ENCODE measurements at regions not wholly inside any gene's neighbourhood (a gene's known extent, or its start where the extent isn't known, plus 50 kb on each side); places are given as distances from the start of the nearest gene placed in this dataset.

DNA sequence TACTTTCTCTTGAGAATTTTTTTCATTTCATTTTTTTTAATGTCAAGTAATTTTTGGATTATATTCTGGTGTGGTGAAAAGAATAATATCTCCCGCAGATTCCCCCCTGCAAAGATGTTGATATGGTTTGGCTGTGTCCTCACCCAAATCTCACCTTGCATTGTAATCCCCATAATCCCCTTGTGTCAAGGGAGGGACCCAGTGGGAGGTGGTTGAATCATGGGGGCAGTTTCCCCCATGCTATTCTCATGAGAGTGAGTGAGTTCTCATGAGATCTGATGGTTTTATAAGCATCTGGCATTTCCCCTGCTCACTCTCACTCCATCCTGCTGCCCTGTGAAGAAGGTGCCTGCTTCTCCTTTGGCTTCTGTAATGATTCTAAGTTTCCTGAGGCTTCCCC lies 58.7 kb upstream of the PMEPA1 start:
- Histone ChIP-seq H3K9me3 (peaks cover 0 to 11% (median 10%) of the 10 kb centered on the region in 4 donors), H3K36me3 (no peaks in the 10 kb centered on the region), H3K4me3 (no peak overlapping the region), H3K27ac (no peak overlapping the region), H3K27me3 (peaks cover 0 to 5% (median 0%) of the 10 kb centered on the region in 3 donors), H3K4me1 (no peaks in the 10 kb centered on the region)
- no peak for TF ChIP-seq POLR2AphosphoS5 (IDR thresholded peaks at IDR 0.05)
- no peak for TF ChIP-seq EP300 (IDR thresholded peaks at IDR 0.05)
- no peak for TF ChIP-seq POLR2A (IDR thresholded peaks at IDR 0.05)
- TF ChIP-seq, protein P1, sequence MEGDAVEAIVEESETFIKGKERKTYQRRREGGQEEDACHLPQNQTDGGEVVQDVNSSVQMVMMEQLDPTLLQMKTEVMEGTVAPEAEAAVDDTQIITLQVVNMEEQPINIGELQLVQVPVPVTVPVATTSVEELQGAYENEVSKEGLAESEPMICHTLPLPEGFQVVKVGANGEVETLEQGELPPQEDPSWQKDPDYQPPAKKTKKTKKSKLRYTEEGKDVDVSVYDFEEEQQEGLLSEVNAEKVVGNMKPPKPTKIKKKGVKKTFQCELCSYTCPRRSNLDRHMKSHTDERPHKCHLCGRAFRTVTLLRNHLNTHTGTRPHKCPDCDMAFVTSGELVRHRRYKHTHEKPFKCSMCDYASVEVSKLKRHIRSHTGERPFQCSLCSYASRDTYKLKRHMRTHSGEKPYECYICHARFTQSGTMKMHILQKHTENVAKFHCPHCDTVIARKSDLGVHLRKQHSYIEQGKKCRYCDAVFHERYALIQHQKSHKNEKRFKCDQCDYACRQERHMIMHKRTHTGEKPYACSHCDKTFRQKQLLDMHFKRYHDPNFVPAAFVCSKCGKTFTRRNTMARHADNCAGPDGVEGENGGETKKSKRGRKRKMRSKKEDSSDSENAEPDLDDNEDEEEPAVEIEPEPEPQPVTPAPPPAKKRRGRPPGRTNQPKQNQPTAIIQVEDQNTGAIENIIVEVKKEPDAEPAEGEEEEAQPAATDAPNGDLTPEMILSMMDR (IDR thresholded peaks at IDR 0.05): no peak
- WGBS, 5 donors: 80 to 92% (median 83%) methylated on average over 1 of the region's 1 CpG
- intact Hi-C loops (cut with DNase I; ENCODE audit: low total_unique reads): no loop called here
- DNase-seq: no peak

DNA sequence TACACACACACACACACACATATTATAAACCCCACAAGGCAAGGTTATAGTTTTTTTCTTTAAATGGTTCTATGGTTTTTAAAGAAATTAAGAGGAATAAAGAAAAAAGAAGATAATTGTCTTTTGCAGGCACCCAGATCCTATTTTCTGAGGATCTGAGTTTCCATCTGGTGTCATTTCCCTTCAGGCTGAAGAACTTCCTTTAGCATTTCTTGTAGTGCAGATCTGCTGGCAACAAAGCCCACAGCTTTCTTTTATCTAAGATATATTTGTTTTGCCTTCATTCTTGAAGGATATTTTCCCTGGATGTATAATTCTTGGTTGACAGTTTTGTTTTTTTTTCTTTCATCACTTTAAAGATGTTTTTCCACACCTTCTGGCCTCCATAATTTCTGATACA lies 57.6 kb upstream of the PMEPA1 start:
- Histone ChIP-seq H3K27me3 (no peaks in the 10 kb centered on the region), H3K4me1 (no peaks in the 10 kb centered on the region), H3K27ac (no peak overlapping the region), H3K9me3 (peaks cover 0 to 11% (median 10%) of the 10 kb centered on the region in 4 donors), H3K36me3 (no peaks in the 10 kb centered on the region), H3K4me3 (no peak overlapping the region)
- TF ChIP-seq, protein P1 (IDR thresholded peaks at IDR 0.05): no peak
- TF ChIP-seq EP300 (IDR thresholded peaks at IDR 0.05): no peak
- intact Hi-C loops (cut with DNase I; ENCODE audit: low total_unique reads): no loop called here
- DNase-seq: no peak

DNA sequence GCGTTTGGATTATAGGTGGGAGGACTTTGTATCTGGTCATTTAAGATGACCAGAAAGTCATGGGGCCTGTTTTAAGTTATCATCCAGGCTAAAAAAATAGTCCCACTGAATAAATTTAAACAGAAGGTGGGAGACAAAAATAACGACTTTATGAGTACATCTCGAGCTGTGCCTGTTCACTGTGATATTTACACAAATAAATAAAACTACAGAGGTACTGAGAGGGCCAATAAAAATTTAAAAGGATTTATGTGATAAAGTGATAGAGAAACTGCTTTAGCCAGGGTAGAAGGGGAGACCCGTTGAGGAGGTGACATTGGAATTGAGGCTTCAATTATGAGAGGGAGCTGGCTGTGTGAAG lies 53.4 kb upstream of the PMEPA1 start:
- no peaks in the 10 kb centered on the region for H3K4me1 ChIP-seq
- 73 to 85% (median 78%) methylated on average over 4 of the region's 4 CpGs for WGBS, 5 donors
- H3K36me3 ChIP-seq: no peaks in the 10 kb centered on the region
- H3K27me3 ChIP-seq: no peaks in the 10 kb centered on the region
- no peak for TF ChIP-seq POLR2A (IDR thresholded peaks at IDR 0.05)
- TF ChIP-seq POLR2AphosphoS5 (IDR thresholded peaks at IDR 0.05): no peak
- TF ChIP-seq, protein P1 (IDR thresholded peaks at IDR 0.05): no peak
- TF ChIP-seq EP300 (IDR thresholded peaks at IDR 0.05): no peak
- no peak overlapping the region for H3K27ac ChIP-seq
- peaks cover 0 to 11% (median 10%) of the 10 kb centered on the region in 4 donors for H3K9me3 ChIP-seq
- DNase-seq: no peak
- no peak overlapping the region for H3K4me3 ChIP-seq
- intact Hi-C loops (cut with DNase I; ENCODE audit: low total_unique reads): no loop called here

DNA sequence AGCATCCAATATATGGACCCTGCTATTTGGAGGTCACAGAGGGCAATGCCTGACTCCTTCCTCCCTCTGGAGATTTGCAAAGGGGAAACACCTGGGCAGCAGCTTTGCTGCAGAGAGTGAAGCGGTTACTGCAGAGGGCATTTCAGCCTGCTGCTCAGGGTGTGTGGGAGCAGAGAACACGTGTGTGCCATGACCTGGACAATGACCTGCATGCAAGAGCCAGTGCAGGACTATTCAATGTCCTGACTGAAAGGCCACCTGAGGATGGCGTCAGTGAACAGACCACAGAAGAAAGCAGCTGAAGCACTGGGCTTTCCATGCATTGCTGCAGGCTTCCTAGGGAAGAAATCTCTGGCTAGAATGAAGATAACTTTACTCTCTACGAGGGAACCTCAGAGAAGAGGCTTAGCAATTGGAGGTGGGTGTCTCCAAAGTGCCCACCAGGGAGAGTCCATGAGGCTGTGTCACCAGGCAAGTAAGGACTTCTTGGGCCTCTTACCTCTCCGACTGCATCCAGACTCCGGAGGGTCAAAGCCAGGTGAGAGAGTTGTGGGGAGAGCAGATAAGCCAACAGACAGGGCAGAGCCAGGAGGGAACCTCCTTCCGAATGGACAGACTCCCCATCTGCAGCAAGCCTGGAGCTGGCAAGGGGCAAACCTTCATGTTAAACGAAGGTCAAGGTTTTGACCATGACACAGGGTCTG lies 52.9 kb upstream of the PMEPA1 start:
- no peak for DNase-seq
- Histone ChIP-seq H3K27me3 (no peaks in the 10 kb centered on the region), H3K27ac (no peak overlapping the region), H3K4me1 (no peaks in the 10 kb centered on the region), H3K36me3 (no peaks in the 10 kb centered on the region), H3K9me3 (peaks cover 0 to 11% (median 10%) of the 10 kb centered on the region in 4 donors), H3K4me3 (no peak overlapping the region)
- 74 to 83% (median 79%) methylated on average over 8 of the region's 8 CpGs for WGBS, 5 donors
- TF ChIP-seq POLR2AphosphoS5 (IDR thresholded peaks at IDR 0.05): no peak
- TF ChIP-seq EP300 (IDR thresholded peaks at IDR 0.05): no peak
- no peak for TF ChIP-seq POLR2A (IDR thresholded peaks at IDR 0.05)
- TF ChIP-seq, protein P1 (IDR thresholded peaks at IDR 0.05): no peak
- intact Hi-C loops (cut with DNase I; ENCODE audit: low total_unique reads): no loop called here
